A673 (cell line): ENCODE measurements at regions not wholly inside any gene's neighbourhood (a gene's known extent, or its start where the extent isn't known, plus 50 kb on each side); places are given as distances from the start of the nearest gene placed in this dataset.
A peak's percentile ranks its signal among the peaks of the same experiment; 100 is the strongest.

Experiments used
- BruUV-seq: library from RNA; stranded (reverse); fragments of 400-500 nt; replicated peaks from 2 replicates; lab custom pipeline; 2021; lab: Mats Ljungman, UMichigan
- CTCF ChIA-PET: fragments of 300-600 bp; sonication (Branson Sonifier 250); formaldehyde crosslinking; loops from one replicate; lab custom pipeline; 2022; ENCODE audit warnings: antibody characterized with exemption; lab: Charles Lee
- POLR2A ChIA-PET: fragments of 300-600 bp; sonication (Branson Sonifier 250); formaldehyde crosslinking; loops from one replicate; lab custom pipeline; 2022; ENCODE audit warnings: antibody characterized with exemption; ENCODE audit not compliant: low non-redundant PET; lab: Charles Lee
- DNase-seq: peaks from one replicate; pipeline ENCODE4 v3.0.0-alpha.2; 2015; ENCODE audit warnings: low spot score
- H3K27ac ChIP-seq: fragments of 200-600 bp; sonication (generic); 2 replicates; pipeline ENCODE4 v1.5.1; 2016; ENCODE audit warnings: mixed run types, low read depth, mild to moderate bottlenecking, mixed read lengths, antibody characterized with exemption, low read length; ENCODE audit not compliant: poor library complexity, severe bottlenecking
- H3K27me3 ChIP-seq: fragments of 200-600 bp; sonication (generic); replicated peaks from 2 replicates; pipeline ENCODE4 v1.6.1; 2017; ENCODE audit warnings: mixed run types, low read depth, mild to moderate bottlenecking, mixed read lengths, antibody characterized with exemption, low read length; ENCODE audit not compliant: insufficient read depth, poor library complexity
- H3K36me3 ChIP-seq: fragments of 200-600 bp; sonication (generic); 2 replicates; pipeline ENCODE4 v1.6.1; 2016; ENCODE audit warnings: mixed run types, mild to moderate bottlenecking, mixed read lengths, antibody characterized with exemption, low read length; ENCODE audit not compliant: insufficient read depth, poor library complexity, severe bottlenecking
- H3K4me1 ChIP-seq: fragments of 200-600 bp; sonication (generic); 2 replicates; pipeline ENCODE4 v1.6.1; 2017; ENCODE audit warnings: mixed run types, mild to moderate bottlenecking, mixed read lengths, antibody characterized with exemption, low read length; ENCODE audit not compliant: insufficient read depth, poor library complexity, severe bottlenecking
- H3K4me3 ChIP-seq: fragments of 200-600 bp; sonication (generic); 2 replicates; pipeline ENCODE4 v1.5.1; 2016; ENCODE audit warnings: low read depth, mixed run types, mild to moderate bottlenecking, mixed read lengths, low read length; ENCODE audit not compliant: poor library complexity, severe bottlenecking
- H3K9me3 ChIP-seq: fragments of 200-600 bp; sonication (generic); 2 replicates; pipeline ENCODE4 v1.6.1; 2016; ENCODE audit warnings: mixed run types, low read depth, mild to moderate bottlenecking, mixed read lengths, antibody characterized with exemption, low read length; ENCODE audit not compliant: poor library complexity, severe bottlenecking
- EZH2 ChIP-seq: fragments of 200-600 bp; sonication (generic); IDR thresholded peaks from 2 replicates; pipeline ENCODE4 v1.6.1; 2017; ENCODE audit warnings: borderline replicate concordance, low read depth, mild to moderate bottlenecking, mixed read lengths, antibody characterized with exemption, low read length; ENCODE audit not compliant: poor library complexity, severe bottlenecking
- intact Hi-C: fragments of 100-400 bp; cut with micrococcal nuclease; formaldehyde crosslinking; loops from one replicate; pipeline ENCODE4 v1.10.0; 2022; ENCODE audit not compliant: unreplicated experiment
- TF ChIP-seq, protein P1 (sequence below): fragments of 300-800, 200-600 bp; sonication (generic); conservative IDR thresholded peaks from 2 replicates; pipeline ENCODE4 v1.5.1; 2017; ENCODE audit warnings: low read depth, mild to moderate bottlenecking, antibody characterized with exemption, low read length, moderate library complexity, mixed read lengths

DNA sequence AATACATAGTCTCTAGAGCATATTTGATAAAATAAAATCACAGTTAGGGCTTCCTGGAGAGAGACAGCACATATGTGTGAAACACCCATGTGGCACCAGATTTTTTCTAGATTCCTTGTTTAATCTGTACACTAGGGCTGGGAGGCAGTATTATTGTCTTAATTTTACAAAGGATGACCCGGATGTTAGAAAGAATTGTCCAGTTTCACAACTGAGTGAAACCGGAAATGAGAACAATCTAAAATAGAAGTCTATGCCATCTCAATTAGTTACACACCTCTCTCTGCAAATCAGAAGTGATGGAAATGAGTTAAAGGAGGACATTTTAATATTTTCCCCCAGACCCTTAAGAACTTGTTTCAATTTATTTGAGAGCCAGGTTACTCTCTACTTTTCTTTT, 463.7 kb upstream of the DSEL start:
- TF ChIP-seq, protein P1, sequence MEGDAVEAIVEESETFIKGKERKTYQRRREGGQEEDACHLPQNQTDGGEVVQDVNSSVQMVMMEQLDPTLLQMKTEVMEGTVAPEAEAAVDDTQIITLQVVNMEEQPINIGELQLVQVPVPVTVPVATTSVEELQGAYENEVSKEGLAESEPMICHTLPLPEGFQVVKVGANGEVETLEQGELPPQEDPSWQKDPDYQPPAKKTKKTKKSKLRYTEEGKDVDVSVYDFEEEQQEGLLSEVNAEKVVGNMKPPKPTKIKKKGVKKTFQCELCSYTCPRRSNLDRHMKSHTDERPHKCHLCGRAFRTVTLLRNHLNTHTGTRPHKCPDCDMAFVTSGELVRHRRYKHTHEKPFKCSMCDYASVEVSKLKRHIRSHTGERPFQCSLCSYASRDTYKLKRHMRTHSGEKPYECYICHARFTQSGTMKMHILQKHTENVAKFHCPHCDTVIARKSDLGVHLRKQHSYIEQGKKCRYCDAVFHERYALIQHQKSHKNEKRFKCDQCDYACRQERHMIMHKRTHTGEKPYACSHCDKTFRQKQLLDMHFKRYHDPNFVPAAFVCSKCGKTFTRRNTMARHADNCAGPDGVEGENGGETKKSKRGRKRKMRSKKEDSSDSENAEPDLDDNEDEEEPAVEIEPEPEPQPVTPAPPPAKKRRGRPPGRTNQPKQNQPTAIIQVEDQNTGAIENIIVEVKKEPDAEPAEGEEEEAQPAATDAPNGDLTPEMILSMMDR, result no peak
- no peak for TF ChIP-seq EZH2
- no peak overlapping the region for H3K4me3 ChIP-seq
- CTCF ChIA-PET, result no interaction called here
- no peaks in the 10 kb centered on the region for H3K36me3 ChIP-seq
- no peaks in the 10 kb centered on the region for H3K9me3 ChIP-seq
- H3K4me1 ChIP-seq, result peaks cover 17% of the 10 kb centered on the region
- H3K27me3 ChIP-seq, result no peaks in the 10 kb centered on the region
- no TSS peak for BruUV-seq
- intact Hi-C loops, result no loop called here
- peak overlapping the region; percentile 35 for H3K27ac ChIP-seq
- POLR2A ChIA-PET, result no interaction called here
- DNase-seq, result peak; percentile 85

DNA sequence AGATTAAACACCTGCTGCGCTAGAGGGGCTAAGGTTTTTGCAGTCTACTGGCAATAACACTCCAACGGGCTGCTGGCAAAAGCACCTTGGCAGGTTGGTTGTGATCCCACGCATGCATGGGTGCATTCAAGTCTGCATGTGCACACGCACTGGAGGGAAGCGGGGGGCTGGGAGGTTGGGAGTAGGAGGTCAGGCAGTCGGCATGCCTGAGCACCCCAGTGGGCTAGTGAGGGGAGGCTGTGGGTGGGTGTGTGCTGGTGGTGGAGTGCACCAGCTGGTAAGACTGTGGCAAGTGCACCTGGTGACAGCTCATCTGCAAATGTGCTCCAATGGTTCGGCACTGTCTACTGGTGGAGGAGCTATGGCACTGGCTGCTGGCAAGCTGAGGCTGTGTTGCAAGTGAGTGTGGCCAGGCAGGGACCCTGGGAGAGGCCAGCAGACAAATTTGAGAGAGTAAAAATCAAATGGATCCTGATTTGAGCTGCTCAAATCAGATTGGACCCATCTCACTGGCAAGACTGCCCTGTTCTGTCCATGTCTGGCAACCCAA, 460.6 kb upstream of the DSEL start:
- no peak for TF ChIP-seq EZH2
- TF ChIP-seq, protein P1, result no peak
- Histone ChIP-seq H3K27me3 (no peaks in the 10 kb centered on the region), H3K4me3 (no peak overlapping the region), H3K27ac (no peak overlapping the region), H3K4me1 (peaks cover 17% of the 10 kb centered on the region), H3K36me3 (no peaks in the 10 kb centered on the region), H3K9me3 (no peaks in the 10 kb centered on the region)
- ChIA-PET POLR2A (no interaction called here), CTCF (no interaction called here)
- intact Hi-C loops, result no loop called here
- no TSS peak for BruUV-seq
- no peak for DNase-seq

DNA sequence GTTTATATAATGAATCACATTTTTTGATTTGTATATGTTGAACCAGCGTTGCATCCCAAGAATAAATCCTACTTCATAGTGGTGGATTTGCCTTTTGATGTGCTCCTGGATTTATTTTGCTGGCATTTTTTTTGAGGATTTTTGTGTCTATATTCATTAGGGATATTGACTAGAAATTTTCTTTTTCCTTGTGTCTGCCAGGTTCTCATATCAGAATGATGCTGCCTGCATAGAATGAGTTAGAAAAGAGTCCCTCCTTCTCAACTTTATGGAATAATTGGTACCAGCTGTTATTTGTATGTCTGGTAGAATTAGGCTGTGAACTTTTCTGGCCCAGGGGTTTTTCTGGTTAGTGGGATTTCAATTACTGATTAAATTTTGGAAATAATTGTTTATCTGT, 457.4 kb upstream of the DSEL start:
- H3K27ac ChIP-seq, result no peak overlapping the region
- no peaks in the 10 kb centered on the region for H3K4me1 ChIP-seq
- BruUV-seq, result no TSS peak
- TF ChIP-seq EZH2, result no peak
- intact Hi-C loops, result no loop called here
- CTCF ChIA-PET, result no interaction called here
- H3K9me3 ChIP-seq, result no peaks in the 10 kb centered on the region
- H3K4me3 ChIP-seq, result no peak overlapping the region
- H3K27me3 ChIP-seq, result no peaks in the 10 kb centered on the region
- no peak for DNase-seq
- no peaks in the 10 kb centered on the region for H3K36me3 ChIP-seq
- POLR2A ChIA-PET, result no interaction called here

DNA sequence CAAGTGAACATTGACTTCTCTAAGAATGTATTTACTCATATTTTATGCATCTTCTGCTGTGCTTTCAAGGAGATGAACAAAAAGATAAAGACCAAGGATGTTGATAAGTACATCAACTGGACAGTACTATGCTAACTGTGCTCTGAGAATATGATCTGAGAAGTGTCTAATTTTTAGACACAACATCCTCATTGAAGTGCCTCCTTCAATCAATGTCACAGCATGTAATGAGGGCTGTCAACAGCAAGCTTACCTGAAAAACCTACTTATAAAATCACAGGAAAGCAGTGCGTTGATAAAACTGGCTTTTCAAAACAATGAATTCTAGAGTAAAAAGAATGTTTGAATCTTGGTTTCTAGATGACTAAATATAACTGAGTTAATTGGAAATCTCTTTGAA, 452.9 kb upstream of the DSEL start:
- intact Hi-C loops, result no loop called here
- no peaks in the 10 kb centered on the region for H3K4me1 ChIP-seq
- CTCF ChIA-PET, result no interaction called here
- TF ChIP-seq, protein P1, result no peak
- TF ChIP-seq EZH2, result no peak
- no peaks in the 10 kb centered on the region for H3K27me3 ChIP-seq
- no peaks in the 10 kb centered on the region for H3K9me3 ChIP-seq
- H3K27ac ChIP-seq, result no peak overlapping the region
- POLR2A ChIA-PET, result no interaction called here
- DNase-seq, result no peak
- BruUV-seq, result no TSS peak
- no peaks in the 10 kb centered on the region for H3K36me3 ChIP-seq
- H3K4me3 ChIP-seq, result no peak overlapping the region
